ENCODE measurements at regions not wholly inside any gene's neighbourhood (a gene's known extent, or its start where the extent isn't known, plus 50 kb on each side); places are given as distances from the start of the nearest gene placed in this dataset.

DNA sequence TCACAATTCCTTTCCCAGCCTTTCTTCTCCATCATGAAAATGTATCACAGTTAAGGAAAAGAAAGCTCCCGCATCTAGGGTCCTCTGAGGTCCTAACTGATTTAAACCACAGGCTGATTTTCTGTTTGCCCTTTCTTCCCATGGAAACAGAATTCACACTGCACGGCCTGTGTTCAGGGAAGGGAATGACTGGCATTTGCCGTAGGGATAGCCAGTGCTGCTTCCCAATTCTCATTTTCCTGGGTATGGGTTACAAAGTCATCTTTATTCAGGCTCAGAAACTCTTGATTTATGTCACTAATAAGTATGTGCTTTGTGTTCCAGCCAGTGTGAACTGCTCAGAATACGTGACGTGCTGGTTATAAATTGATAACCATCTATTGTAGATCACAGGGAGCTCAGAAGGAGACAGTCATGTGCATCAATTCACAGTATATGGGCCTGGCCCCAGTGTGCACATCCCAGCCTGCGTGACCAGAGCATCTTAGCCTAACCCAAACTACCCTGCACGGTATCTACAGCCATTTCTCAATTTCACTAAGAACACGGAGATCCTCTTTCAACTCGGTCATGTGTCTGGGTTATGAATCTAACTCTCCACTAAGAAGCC, 163.3 kb downstream of the LRRC30 start:
- TF ChIP-seq, protein P1, sequence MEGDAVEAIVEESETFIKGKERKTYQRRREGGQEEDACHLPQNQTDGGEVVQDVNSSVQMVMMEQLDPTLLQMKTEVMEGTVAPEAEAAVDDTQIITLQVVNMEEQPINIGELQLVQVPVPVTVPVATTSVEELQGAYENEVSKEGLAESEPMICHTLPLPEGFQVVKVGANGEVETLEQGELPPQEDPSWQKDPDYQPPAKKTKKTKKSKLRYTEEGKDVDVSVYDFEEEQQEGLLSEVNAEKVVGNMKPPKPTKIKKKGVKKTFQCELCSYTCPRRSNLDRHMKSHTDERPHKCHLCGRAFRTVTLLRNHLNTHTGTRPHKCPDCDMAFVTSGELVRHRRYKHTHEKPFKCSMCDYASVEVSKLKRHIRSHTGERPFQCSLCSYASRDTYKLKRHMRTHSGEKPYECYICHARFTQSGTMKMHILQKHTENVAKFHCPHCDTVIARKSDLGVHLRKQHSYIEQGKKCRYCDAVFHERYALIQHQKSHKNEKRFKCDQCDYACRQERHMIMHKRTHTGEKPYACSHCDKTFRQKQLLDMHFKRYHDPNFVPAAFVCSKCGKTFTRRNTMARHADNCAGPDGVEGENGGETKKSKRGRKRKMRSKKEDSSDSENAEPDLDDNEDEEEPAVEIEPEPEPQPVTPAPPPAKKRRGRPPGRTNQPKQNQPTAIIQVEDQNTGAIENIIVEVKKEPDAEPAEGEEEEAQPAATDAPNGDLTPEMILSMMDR (conservative IDR thresholded peaks at IDR 0.05 in 1 of 2, IDR thresholded peaks at IDR 0.05 in 1 of 2; ENCODE audit: extremely low read depth in 1 of 2, insufficient read depth in 1 of 2, low read depth in 1 of 2, low read length in 2 of 2) = no peak
- no peak for TF ChIP-seq EZH2 (IDR thresholded peaks at IDR 0.05; ENCODE audit: borderline replicate concordance, low read length)
